OCI-LY7 (cell line): ENCODE measurements at regions not wholly inside any gene's neighbourhood (a gene's known extent, or its start where the extent isn't known, plus 50 kb on each side); places are given as distances from the start of the nearest gene placed in this dataset.

Experiments used
- CTCF ChIP-seq: fragments of 200-600 bp; sonication (generic); conservative IDR thresholded peaks from 2 replicates; pipeline ENCODE4 v1.5.1; 2014; ENCODE audit warnings: mild to moderate bottlenecking, antibody characterized with exemption, low read length, moderate library complexity, mixed read lengths
- EZH2phosphoT487 ChIP-seq: fragments of 200-600 bp; sonication (generic); IDR thresholded peaks from 2 replicates; pipeline ENCODE4 v1.6.1; 2018; ENCODE audit warnings: low read depth, borderline replicate concordance, mild to moderate bottlenecking, mixed run types, antibody characterized with exemption, low read length, moderate library complexity, mixed read lengths

GRCh38 chr4:12519426-12519825, 964.7 kb downstream of the RAB28 start:
- TF ChIP-seq CTCF, result no peak
- TF ChIP-seq EZH2phosphoT487, result no peak
